ENCODE measurements at regions not wholly inside any gene's neighbourhood (a gene's known extent, or its start where the extent isn't known, plus 50 kb on each side); places are given as distances from the start of the nearest gene placed in this dataset.
A peak's percentile ranks its signal among the peaks of the same experiment; 100 is the strongest.

DNA sequence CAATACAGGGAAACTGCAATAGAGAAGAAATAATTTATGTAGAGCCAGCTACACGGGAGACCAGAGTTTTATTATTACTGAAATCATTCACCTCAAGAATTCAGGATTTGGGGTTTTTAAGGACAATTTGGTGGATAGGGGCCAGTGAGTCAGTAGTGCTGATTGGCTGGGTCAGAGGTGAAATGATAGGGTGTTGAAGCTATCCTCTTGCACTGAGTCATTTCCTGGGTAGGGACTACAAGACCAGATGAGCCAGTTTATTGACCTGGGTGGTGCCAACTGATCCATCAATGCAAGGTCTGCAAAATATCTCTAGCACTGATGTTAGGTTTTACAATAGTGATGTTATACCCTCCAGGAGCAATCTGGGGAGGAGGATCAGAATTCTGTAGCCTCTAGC is 486.3 kb downstream of the LRIG3 start:
- no peak for DNase-seq

DNA sequence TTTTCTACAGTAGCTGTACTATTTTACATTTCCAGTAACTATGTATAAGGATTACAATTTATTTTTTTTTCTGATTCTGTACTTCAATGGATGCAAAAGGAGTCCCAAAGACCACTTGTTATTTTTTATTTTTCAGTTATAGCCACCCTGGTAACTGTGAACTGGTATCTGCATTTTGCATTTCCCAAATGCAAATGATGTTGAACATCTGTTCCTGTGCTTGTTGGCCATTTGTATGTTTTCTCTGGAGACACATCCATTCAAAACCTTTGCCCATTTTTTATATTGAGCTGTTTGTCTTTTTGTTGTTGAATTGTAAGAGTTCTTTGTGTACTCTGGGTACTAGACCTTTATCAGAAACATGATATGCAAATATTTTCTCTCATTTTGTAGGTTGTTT is 485.6 kb downstream of the LRIG3 start:
- DNase-seq = no peak

DNA sequence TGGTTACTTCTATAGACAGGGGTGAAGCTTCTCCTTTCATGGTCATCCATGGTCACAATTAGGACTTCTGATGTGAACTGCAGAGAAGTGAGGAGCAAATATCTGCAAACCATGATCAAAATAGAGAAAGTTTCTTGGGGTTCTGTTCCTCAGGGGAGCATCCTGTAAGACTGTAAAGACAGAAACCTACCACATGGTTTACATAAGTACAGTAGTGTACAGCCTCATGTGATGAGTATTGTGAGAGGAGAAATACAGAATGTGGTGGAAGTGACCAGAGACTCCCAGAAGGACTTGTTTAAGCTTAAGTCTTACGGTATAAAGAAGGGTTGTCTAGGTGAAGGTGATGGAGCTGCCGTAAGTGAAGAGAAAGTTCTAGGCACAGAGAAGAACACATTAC is 484.7 kb downstream of the LRIG3 start:
- no peak for DNase-seq

DNA sequence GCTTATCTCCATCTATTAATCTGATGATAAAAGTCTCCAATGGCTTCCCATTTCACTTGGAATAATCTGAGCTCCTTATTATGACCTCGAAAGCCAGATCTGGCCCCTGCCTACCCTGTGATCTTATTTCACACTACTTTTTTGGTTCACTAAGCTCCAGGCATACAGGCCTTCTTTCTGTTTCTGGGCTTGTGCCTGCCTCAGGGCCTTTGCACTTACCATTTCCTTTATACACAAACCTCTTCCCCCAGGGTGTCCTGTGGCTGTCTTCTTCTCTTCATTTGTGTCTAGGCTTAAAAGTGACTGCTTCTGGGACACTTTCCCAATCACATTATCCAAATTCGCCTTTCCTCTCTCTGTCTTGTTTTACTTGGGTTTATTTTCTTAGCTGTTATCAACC is 478.8 kb downstream of the LRIG3 start:
- no peak for DNase-seq

DNA sequence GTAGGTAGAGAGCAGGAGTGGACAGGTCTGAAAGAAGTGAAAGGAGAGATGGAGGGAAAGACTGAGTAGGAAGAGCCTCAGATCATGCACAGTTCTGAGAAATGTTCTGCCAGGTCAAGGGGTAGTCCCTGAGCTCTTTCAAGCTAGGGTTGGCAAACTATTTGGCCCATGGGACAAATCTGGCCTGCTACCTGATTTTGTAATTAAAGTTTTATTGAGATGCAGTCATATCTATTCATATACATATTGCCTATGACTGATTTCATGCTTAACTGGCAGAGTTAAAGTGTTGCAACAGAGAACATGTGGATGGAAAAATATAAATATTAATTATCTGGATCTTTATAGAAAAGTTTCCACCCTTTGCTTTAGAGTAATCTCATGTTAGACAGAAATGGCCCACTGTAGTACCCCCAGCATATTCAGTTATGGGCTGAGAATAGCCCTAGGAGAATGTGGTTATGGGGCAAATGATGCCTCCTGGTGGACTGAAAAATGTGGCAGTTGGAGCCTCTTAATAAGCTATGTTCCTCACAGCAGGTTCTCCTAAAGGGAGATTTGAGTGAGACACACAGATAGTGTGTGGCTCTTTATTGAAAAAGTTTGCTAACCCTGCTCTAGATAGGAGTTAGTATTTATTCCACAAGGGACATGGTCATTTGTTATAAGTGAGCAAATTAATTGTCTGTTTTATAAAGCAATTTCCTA is 476.9 kb downstream of the LRIG3 start:
- DNase-seq = peak; percentile 66

DNA sequence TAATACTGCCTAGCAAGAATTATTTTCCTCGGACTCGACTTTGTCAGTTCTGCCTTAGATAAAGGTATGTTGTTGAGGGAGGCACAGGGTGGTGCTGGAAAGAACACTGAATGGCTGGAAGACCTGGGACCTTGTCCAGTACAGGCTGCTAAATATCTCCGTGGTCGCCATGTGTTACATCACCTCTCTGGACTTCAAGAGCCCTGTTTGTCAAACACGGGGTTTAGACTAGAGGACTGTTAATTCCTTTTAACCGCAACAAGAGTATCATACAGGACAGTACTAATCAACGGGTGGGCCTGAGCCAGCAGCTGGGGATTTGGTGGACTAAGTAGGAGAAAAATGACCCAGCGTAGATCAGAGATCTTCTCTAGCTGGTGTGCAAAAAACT is 476.3 kb downstream of the LRIG3 start:
- DNase-seq = no peak

DNA sequence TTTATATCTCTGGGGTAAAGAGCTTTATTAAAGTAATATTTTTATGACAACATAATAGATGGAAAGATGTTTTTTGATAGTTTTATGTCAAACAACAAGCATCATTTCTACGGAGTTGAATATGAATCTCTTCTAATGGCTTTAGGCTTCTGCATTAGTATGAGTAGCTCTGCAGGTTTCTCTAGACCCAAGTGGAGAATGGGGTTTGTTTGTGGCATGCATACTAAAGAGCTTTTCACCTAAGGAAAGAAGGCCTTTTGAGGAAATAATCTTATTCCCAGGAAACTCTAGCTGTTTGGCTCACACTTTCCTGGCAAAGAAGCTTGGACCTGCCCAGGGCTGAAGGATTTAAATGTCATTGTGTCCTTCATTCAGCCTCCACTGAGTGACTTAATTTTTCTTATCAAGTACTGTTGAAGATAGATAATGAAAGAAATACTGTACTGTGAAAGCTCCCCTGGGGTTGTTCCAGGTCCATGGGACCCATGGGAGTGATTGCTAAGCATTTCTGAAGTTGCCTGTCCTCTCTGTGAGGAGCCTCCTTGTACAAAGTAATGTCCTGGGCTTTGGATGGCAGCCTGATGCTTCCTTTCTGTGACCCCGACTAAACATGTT is 469.3 kb downstream of the LRIG3 start:
- DNase-seq = no peak

DNA sequence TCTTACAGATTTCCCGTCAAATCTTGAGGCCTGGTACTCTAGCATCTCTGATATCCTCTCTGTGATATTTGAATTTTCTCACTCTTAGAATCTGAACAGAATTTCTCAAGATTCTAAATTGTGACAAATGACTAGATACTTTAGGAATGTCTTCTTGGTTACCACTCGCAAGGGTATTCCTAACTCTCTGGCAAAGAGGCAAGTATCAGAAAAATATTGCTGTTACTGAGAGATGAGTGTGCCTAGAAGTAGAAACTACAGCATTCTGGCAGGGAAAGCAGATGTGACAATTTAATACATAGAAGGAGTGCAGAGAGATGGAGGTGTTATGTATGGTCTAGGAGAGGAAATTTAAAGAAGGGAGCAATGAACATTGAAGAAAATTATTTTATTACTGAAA is 467.8 kb downstream of the LRIG3 start:
- DNase-seq = no peak

DNA sequence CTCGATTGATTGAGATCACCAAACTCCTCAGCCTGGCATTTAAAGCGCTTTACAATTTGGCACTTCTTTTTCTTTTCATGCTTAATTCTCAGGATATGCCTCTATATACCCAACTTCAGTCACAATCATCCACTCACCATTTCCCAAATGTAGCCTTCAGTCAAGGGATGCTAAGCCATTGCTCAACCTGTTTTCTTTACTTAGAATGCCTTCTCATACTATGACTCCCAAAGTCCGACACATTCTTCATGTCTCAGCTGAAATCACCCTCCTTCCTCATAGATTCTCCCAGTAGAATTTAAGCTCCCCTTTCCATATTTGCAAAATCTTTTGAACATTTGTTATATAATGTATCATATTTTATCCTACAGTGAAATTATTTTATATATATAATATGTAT is 467.0 kb downstream of the LRIG3 start:
- DNase-seq = no peak

DNA sequence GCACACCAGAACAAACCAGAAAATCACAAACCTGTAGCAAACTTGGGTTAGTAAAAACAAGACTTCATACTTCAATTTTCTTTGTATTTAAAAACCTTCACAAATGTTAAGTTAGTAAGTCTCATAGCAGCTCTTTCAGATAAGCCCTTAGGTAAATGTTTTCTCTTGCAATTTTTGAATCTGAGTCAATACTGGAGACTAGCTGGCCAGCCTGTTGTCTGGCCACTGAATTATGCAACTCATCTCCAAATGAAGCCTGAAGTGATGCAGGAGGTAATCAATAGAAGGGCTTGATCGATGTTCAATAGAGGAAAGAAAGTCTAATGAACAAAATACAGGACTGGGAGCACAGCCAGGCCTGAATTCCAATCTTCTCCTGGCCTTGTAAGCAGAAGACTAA is 465.2 kb downstream of the LRIG3 start:
- DNase-seq = no peak

DNA sequence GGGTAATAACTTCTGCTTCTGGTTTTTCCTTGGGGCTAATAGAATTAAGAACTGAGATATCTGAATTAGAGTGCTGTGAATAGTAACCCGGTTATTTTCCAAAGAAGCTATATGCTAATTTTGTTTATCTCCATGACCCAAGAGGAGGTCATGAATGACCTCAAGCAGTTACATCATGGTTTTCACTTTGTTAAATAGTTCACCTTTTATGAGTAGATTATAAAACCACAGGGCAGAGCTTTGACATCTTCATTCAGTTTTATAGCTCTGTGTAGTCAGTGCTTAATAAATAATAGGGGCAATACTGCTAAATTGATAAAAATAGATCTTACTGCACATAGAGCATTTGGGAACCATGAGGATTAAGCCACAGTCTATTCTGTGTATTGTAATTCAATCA is 462.2 kb downstream of the LRIG3 start:
- DNase-seq = no peak

DNA sequence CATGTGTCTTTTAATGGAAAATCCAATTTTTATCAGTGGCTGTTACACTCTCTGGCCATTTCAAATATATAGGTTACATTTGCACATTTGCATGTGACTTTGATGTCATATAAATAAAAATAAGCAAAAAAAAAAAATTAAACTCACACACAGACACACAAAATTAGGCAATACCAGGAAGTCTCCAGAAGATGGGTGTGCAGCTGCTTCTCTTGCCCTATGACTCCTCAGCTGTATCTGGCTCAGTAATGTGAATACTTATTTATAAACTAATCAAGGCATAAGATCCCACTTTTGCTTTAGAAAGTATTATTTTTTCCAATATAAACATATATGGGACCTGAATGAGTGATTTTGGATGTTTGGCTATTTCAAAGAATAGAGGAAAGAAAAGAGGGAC is 461.1 kb downstream of the LRIG3 start:
- DNase-seq = no peak

DNA sequence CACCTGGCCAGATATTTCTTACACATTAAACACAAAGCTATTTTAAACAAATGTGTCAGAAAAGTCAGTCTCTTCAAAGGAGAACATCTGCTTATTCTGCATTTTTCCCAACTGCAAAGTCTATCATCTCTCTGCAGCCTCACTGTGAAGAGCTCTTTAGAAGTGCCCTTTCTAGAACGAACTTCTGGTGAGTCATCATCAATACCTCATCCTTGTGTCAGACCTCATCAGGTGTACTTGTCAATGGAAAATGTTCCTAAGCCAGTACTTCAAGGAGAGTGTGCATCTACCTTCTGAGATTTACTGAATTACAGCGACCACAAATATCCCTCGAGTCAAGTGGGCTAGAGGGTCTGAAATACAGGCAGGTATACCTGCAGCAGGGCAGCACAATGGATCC is 457.3 kb downstream of the LRIG3 start:
- no peak for DNase-seq

DNA sequence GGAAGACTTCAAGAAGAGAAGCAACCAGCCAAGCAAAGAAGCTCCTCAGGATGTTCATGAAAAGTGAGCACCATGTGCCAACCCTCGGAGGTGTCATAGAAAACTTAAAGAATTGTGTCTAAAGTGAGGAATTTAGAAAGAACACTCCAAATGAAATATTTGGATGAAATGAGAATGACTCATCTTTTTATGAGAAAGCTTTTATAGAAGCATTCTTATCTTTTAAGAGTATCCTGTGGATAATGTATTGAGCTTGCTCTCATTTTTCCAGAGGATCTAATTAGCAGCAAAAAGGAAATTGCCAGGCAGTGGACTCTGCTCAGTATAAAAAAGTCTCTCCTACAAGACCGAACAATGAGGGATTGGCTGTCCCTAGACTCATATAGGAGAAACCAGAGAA is 454.9 kb downstream of the LRIG3 start:
- DNase-seq = no peak

DNA sequence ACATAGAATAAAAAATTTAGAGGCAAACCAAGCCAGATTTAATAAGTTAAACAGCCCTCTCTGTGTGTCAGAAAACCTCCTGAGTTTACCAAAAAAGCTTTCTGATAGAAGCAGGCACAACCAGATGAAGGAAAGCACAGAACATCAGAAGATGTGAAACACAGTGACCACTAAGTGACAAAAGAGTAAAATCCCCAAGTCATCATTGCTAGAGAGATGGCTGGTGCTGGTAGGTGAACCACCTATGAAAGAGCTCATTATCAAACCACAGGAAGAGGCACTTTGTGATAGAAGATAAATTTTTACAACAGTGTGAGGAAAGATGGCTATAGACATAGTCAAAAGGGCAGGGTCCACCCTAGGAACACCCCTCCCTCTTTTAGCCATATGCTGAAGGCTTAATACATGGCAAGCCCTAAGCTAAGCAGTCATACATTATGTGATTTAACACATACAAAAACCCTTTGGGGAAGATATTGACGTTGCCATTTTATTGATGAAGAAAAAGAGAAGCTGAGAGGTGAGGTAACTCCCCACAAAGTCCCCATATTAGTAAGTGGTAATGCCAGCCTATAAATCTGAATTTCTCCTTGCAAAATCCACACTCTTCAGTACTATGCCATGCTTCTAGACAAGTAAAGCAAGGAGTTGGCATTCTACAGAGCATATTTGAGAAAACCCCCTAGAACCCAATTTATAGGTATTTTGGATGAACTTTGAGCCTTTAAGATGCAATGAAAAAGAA is 449.9 kb downstream of the LRIG3 start:
- DNase-seq = no peak

DNA sequence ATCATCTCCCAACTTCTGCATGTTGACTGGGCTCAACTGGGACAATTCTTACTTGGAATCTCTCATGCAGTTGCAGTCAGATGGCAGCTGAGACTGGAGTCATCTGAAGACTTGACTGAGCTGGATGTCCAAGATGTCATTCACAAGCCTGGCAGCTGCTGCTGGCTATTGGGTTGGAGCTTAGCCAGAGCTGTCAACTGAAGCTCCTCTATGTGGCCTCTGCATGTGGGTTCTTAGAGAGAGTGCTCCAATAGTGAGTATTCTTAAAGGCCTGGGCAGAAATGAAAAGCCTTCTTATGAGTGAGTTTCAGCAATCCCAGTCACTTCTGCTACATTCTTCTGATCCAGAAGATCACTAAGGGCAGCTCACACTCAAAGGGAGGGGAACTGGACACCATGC is 440.9 kb downstream of the LRIG3 start:
- DNase-seq = no peak

DNA sequence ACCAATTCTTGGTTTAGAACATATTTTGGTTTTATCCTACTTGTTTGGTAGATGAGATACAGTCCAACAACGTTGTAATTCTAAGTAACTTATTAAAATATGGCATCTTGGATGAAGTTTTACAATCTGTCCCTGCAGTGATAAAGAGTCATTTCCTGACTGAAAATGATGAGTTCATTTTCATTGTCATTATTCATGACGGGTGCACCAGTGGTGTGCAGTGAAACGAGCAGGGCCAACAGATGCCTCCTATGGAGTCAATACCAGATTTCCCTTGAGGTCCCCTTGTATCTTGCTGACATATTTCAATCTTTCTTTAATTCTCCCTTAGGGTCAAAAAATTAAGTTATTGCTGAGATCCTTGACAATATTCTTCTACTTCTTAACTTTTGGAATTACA is 438.5 kb downstream of the LRIG3 start:
- peak; percentile 18 for DNase-seq

DNA sequence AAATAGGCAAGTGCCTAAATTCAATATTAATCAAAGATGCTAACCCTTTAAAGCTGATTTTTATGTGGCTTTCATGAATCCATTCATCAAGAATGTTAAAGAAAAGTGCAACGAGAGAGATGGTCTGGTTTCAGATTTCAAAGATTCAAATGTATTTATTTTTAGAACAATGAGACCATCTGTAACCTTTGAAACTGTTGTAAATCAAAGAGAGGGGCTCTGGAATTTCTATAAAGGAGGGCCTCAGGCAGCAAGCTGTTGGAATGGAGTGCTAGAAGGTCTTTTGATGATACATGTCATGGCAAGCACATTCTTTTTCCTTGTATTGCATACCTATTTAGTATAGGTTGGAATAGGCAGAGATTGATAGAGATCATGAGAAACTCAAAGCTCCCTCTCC is 433.0 kb downstream of the LRIG3 start:
- no peak for DNase-seq

DNA sequence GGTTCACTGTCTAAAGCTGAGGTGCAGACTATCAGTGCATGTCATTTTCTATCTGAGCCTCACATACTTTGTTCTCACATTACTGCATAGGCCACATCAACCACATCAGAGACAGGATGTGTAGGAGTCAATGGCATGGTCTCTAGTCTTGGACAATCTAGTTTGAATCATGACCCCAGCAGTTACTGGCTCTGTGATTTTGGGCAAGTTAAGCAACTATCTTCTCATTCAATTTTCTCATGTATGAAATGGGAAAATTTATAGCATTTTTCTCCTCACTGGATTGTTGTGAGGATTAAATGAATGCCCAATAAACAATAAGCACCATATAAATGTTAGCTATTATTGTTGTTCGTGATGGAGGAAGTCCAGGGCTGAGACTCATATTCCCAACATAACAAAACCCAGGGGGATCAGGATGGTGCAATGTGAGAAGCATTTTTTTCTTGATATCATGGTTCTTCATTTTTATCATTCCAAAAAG is 432.6 kb downstream of the LRIG3 start:
- DNase-seq = peak; percentile 42

DNA sequence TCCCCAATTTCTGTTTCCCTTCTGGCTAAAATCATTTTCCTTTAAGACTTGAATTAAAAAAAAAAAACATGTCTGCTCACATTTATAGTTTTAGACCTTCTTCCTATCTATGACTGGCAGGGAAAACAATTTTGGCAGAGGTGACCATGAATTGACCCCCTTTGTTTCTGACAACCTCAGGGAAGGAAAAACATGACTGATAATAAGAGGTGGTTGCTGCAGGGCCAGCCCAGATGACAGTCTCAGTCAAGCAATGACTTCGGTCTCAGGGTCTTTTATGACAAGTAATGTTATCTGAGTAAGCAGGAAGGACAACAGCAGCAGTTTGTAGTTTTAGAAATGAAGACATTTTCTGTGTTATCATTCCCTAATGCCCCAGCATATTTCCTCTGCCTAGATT is 430.9 kb downstream of the LRIG3 start:
- peak; percentile 4 for DNase-seq

DNA sequence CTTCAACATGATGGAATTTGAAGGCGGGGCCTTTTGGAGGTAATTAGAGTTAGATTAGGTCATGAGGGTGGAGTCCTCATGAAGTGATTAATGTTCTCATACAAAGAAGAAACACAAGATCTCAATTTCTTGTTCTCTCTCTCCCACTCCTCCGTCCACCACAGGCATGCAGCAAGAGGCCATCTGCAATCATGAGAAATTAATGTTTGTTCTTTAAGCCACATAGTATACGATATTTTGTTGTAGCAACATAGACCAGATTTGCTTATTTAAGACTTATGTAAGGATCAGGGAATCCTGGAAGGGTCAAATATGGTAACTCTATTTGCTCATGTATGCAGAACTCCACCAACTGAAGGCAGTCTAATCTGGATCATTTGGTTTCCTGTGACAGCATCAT is 429.0 kb downstream of the LRIG3 start:
- DNase-seq = no peak

DNA sequence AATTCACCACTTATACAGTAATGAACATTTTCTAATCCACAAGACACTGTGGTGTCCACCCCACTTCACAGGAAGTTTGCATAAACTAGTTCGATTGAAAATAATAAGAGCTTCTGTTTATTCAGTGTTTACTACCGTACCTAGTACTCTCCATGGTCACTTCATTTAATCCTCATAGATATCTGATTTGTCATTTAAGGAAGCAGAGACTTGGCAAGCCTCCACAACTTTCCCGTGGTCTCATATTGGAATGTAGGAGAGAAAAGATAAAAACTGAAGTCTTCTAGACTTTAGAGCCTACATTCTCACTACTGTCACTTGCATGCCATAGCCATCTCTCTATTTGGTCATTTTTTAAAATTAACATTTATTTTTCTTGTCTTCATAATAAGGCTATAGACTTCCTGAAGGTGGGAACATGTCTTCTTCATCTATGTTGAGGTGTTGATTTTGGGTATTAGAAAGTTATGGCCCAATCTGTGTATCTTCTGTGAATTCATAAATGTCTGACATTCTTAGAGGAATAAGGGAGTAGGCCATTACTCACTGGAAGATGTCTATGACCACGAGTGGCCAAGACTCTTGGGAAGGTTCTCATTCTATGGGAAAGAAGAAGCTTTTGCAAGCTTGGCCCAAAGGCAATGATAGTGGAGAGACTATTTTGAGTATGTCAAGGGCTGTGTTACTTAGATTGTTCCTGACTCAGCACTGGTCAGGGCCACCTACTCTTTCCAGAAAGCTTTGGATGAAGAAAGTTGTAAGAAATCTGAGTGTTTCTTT is 423.7 kb downstream of the LRIG3 start:
- no peak for DNase-seq

DNA sequence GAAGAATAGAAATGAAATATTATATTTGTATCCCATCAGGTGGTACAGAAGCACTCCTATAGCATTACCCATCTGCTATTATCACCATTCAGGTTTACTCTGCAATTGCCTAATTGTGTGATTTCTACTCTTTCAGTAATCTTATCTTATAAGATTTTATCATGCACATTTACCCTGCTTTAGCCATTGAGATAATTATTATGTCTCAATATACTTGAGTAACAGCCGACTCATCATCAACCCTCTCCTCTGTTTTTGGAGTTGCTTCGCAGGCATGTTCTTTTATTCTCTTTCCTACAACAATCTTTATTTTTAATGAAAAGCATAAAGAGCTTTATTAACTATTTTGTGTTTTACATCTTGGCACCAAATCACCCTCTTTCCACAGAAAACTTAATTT is 419.9 kb downstream of the LRIG3 start:
- peak; percentile 3 for DNase-seq

DNA sequence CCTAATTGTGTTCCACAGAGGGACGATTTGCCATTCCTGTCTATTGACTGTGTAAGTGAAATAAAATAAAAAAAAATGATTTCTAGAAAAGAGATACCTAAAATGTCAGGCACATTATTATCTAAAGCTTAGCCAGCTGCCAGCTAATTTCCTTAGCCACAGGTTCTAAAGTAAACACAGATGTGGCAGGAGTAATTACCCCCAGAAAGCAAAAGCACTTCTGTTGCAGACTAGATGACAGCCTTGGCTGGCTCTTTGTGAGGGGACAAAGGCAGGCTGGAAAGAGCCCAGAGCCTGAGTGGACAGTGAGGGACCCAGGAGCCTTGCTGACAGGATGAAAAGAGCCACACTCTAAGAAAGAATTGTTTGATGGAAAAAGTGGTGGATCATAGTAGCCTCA is 418.1 kb downstream of the LRIG3 start:
- DNase-seq = no peak
